Mesendoderm (in vitro differentiated cells): ENCODE measurements at regions not wholly inside any gene's neighbourhood (a gene's known extent, or its start where the extent isn't known, plus 50 kb on each side); places are given as distances from the start of the nearest gene placed in this dataset.

Source experiments
- DNase-seq: peaks from one replicate; pipeline ENCODE4 v3.0.0; 2013
- H2AK5ac ChIP-seq: 2 replicates; pipeline ENCODE4 v1.6.1; 2013; ENCODE audit warnings: low read length, inconsistent platforms
- H2BK120ac ChIP-seq: 2 replicates; pipeline ENCODE4 v1.6.1; 2013; ENCODE audit warnings: low read depth, mild to moderate bottlenecking, low read length, moderate library complexity, mixed read lengths
- H2BK15ac ChIP-seq: replicated peaks from 2 replicates; pipeline ENCODE4 v1.6.1; 2013; ENCODE audit warnings: low read depth, mild to moderate bottlenecking, moderate library complexity
- H2BK5ac ChIP-seq: 2 replicates; pipeline ENCODE4 v1.6.1; 2013; ENCODE audit warnings: low read length, inconsistent platforms
- H3K18ac ChIP-seq: 2 replicates; pipeline ENCODE4 v1.6.1; 2013; ENCODE audit warnings: mild to moderate bottlenecking, low read length, mixed read lengths
- H3K23ac ChIP-seq: one replicate; pipeline ENCODE4 v1.6.1; 2013; ENCODE audit warnings: low read length
- H3K27ac ChIP-seq: 2 replicates; pipeline ENCODE4 v1.5.1; 2013; ENCODE audit warnings: low read depth, mild to moderate bottlenecking, inconsistent platforms, low read length, moderate library complexity
- H3K27me3 ChIP-seq: 2 replicates; pipeline ENCODE4 v1.6.1; 2013; ENCODE audit warnings: low read length, control low read depth, mild to moderate bottlenecking, inconsistent platforms; ENCODE audit not compliant: insufficient read depth, poor library complexity
- H3K36me3 ChIP-seq: 2 replicates; pipeline ENCODE4 v1.6.1; 2013; ENCODE audit warnings: low read length, inconsistent platforms; ENCODE audit not compliant: control insufficient read depth, insufficient read depth
- H3K4ac ChIP-seq: one replicate; pipeline ENCODE4 v1.6.1; 2013; ENCODE audit warnings: low read depth, mild to moderate bottlenecking, low read length, moderate library complexity
- H3K4me1 ChIP-seq: 2 replicates; pipeline ENCODE4 v1.6.1; 2013; ENCODE audit warnings: low read depth, low read length, inconsistent platforms; ENCODE audit not compliant: control insufficient read depth
- H3K4me2 ChIP-seq: 2 replicates; pipeline ENCODE4 v1.6.1; 2013; ENCODE audit warnings: low read length
- H3K4me3 ChIP-seq: 2 replicates; pipeline ENCODE4 v1.5.1; 2013; ENCODE audit warnings: mild to moderate bottlenecking, low read length
- H3K56ac ChIP-seq: one replicate; pipeline ENCODE4 v1.6.1; 2013; ENCODE audit warnings: low read length
- H3K79me1 ChIP-seq: 2 replicates; pipeline ENCODE4 v1.6.1; 2013; ENCODE audit warnings: low read length, inconsistent platforms
- H3K79me2 ChIP-seq: 2 replicates; pipeline ENCODE4 v1.6.1; 2013; ENCODE audit warnings: mild to moderate bottlenecking, low read length; ENCODE audit not compliant: control insufficient read depth, insufficient read depth
- H3K9ac ChIP-seq: 2 replicates; pipeline ENCODE4 v1.6.1; 2013; ENCODE audit warnings: low read length, inconsistent platforms
- H4K5ac ChIP-seq: one replicate; pipeline ENCODE4 v1.6.1; 2013; ENCODE audit warnings: low read length
- H4K8ac ChIP-seq: one replicate; pipeline ENCODE4 v1.6.1; 2013; ENCODE audit warnings: low read depth, mild to moderate bottlenecking, control low read depth, low read length, moderate library complexity
- WGBS: extraction: QIAGEN DNeasy Blood & Tissue Kit; methylation state at CpG from one replicate; pipeline ENCODE4 v1.1.7; 2013; ENCODE audit warnings: low lambda C conversion rate, missing lambda C conversion rate; ENCODE audit not compliant: insufficient coverage; ENCODE audit errors: extremely low coverage; 5-methylcytosine and 5-hydroxymethylcytosine counted together

DNA sequence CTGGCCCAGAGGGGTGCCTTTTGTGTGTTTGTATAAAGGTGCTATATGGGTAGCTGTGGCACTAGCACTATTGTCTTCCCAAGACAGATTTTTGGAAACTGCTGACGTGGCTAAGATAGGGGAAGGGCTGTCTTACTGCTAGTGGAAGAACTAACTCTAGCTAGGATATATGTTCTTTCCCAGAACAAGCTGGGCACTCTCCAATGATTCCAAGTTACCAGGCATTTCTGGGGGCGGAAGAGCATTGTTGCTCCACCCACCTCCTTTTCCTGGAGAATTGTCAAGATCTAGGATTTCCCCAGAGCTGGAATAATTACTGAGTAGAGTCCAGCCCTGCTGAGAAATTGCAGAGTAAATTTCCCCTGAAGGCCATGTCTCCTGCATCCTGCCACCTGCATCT is 408.3 kb downstream of the KLF5 start:
- WGBS = no CpG with 5 or more reads among the region's 2 CpGs
- H3K4me2 ChIP-seq = no peak overlapping the region
- no peaks in the 10 kb centered on the region for H3K36me3 ChIP-seq
- H3K56ac ChIP-seq = no peak overlapping the region
- H3K18ac ChIP-seq = no peak overlapping the region
- H2BK120ac ChIP-seq = no peak overlapping the region
- no peak overlapping the region for H4K5ac ChIP-seq
- no peaks in the 10 kb centered on the region for H3K79me2 ChIP-seq
- H3K23ac ChIP-seq = no peak overlapping the region
- H3K4me1 ChIP-seq = no peaks in the 10 kb centered on the region
- no peak overlapping the region for H3K9ac ChIP-seq
- no peak overlapping the region for H3K4me3 ChIP-seq
- no peak overlapping the region for H2BK15ac ChIP-seq
- H2AK5ac ChIP-seq = no peak overlapping the region
- peak; percentile 3 for DNase-seq
- no peak overlapping the region for H4K8ac ChIP-seq
- H3K27me3 ChIP-seq = no peaks in the 10 kb centered on the region
- no peaks in the 10 kb centered on the region for H3K79me1 ChIP-seq
- no peak overlapping the region for H3K27ac ChIP-seq
- H3K4ac ChIP-seq = no peak overlapping the region
- no peak overlapping the region for H2BK5ac ChIP-seq

GRCh38 chr13:73466561-73466960 is 407.8 kb downstream of the KLF5 start:
- no peaks in the 10 kb centered on the region for H3K36me3 ChIP-seq
- no peaks in the 10 kb centered on the region for H3K4me1 ChIP-seq
- no peaks in the 10 kb centered on the region for H3K79me1 ChIP-seq
- H2AK5ac ChIP-seq = no peak overlapping the region
- H3K9ac ChIP-seq = no peak overlapping the region
- H2BK120ac ChIP-seq = no peak overlapping the region
- no peak overlapping the region for H3K4me2 ChIP-seq
- H4K5ac ChIP-seq = no peak overlapping the region
- DNase-seq = peak; percentile 29
- H3K56ac ChIP-seq = no peak overlapping the region
- no peak overlapping the region for H2BK5ac ChIP-seq
- no peak overlapping the region for H3K27ac ChIP-seq
- H3K27me3 ChIP-seq = no peaks in the 10 kb centered on the region
- H3K18ac ChIP-seq = no peak overlapping the region
- no peak overlapping the region for H3K23ac ChIP-seq
- no peak overlapping the region for H3K4me3 ChIP-seq
- no peak overlapping the region for H2BK15ac ChIP-seq
- WGBS = no CpG with 5 or more reads among the region's 4 CpGs
- no peak overlapping the region for H4K8ac ChIP-seq
- no peak overlapping the region for H3K4ac ChIP-seq
- no peaks in the 10 kb centered on the region for H3K79me2 ChIP-seq

- H3K56ac ChIP-seq = no peak overlapping the region
- WGBS = no CpG with 5 or more reads among the region's 3 CpGs
- no peak overlapping the region for H3K4me3 ChIP-seq
- no peak overlapping the region for H2AK5ac ChIP-seq
- no peak overlapping the region for H2BK5ac ChIP-seq
- no peak overlapping the region for H4K5ac ChIP-seq
- no peak overlapping the region for H2BK15ac ChIP-seq
- no peak overlapping the region for H3K27ac ChIP-seq
- DNase-seq = no peak
- no peaks in the 10 kb centered on the region for H3K79me2 ChIP-seq
- H3K36me3 ChIP-seq = no peaks in the 10 kb centered on the region
- H3K79me1 ChIP-seq = no peaks in the 10 kb centered on the region
- no peak overlapping the region for H3K4me2 ChIP-seq
- H3K23ac ChIP-seq = no peak overlapping the region
- no peak overlapping the region for H3K4ac ChIP-seq
- no peak overlapping the region for H4K8ac ChIP-seq
- H2BK120ac ChIP-seq = no peak overlapping the region
- no peaks in the 10 kb centered on the region for H3K27me3 ChIP-seq
- H3K9ac ChIP-seq = no peak overlapping the region
- no peaks in the 10 kb centered on the region for H3K4me1 ChIP-seq
- no peak overlapping the region for H3K18ac ChIP-seq
Observed at GRCh38 chr13:73465617-73465971, 406.8 kb downstream of the KLF5 start.

- Histone ChIP-seq H3K4me2 (no peak overlapping the region), H3K27ac (no peak overlapping the region), H2BK120ac (no peak overlapping the region), H3K4me1 (no peaks in the 10 kb centered on the region), H3K23ac (no peak overlapping the region), H3K27me3 (no peaks in the 10 kb centered on the region), H3K4me3 (no peak overlapping the region), H4K8ac (no peak overlapping the region), H3K9ac (no peak overlapping the region), H3K18ac (no peak overlapping the region), H3K4ac (no peak overlapping the region), H3K79me1 (no peaks in the 10 kb centered on the region), H3K56ac (no peak overlapping the region), H3K36me3 (no peaks in the 10 kb centered on the region), H4K5ac (no peak overlapping the region), H2AK5ac (no peak overlapping the region), H2BK15ac (no peak overlapping the region), H3K79me2 (no peaks in the 10 kb centered on the region), H2BK5ac (no peak overlapping the region)
- WGBS = no CpG with 5 or more reads among the region's 5 CpGs
- DNase-seq = no peak
Observed at GRCh38 chr13:73464758-73465616, 406.2 kb downstream of the KLF5 start.

DNA sequence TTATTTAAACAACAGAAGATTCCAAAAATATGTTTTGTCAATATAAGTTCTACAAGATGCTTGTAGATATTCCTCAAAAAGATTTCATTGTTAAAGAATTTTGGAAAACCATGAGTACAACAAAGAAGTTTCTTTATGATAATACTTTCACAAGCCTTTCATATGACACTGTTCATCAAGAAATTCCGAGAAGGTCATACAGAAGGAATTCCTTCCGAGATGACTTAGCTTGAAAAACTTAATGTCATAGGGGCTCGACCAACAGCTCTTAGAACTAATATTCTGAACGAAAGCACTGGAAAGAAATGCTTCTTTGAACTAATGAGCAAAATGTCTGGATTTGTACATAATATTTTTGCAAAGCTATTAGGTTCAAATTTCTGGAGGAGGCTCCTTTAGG is 403.4 kb downstream of the KLF5 start:
- H3K23ac ChIP-seq = no peak overlapping the region
- H3K27me3 ChIP-seq = no peaks in the 10 kb centered on the region
- no peak overlapping the region for H3K27ac ChIP-seq
- no peak overlapping the region for H2BK15ac ChIP-seq
- no peak overlapping the region for H2BK120ac ChIP-seq
- no peak overlapping the region for H3K9ac ChIP-seq
- no peak overlapping the region for H3K56ac ChIP-seq
- no peaks in the 10 kb centered on the region for H3K36me3 ChIP-seq
- H3K4me2 ChIP-seq = no peak overlapping the region
- H3K4me3 ChIP-seq = no peak overlapping the region
- no peak for DNase-seq
- no peak overlapping the region for H4K5ac ChIP-seq
- no peak overlapping the region for H2BK5ac ChIP-seq
- no peak overlapping the region for H3K18ac ChIP-seq
- H4K8ac ChIP-seq = no peak overlapping the region
- no peaks in the 10 kb centered on the region for H3K79me1 ChIP-seq
- no peak overlapping the region for H3K4ac ChIP-seq
- H2AK5ac ChIP-seq = no peak overlapping the region
- WGBS = no CpG with 5 or more reads among the region's 4 CpGs
- H3K4me1 ChIP-seq = no peaks in the 10 kb centered on the region
- H3K79me2 ChIP-seq = no peaks in the 10 kb centered on the region
